NCI-H2029 (cell line): ENCODE measurements at regions not wholly inside any gene's neighbourhood (a gene's known extent, or its start where the extent isn't known, plus 50 kb on each side); places are given as distances from the start of the nearest gene placed in this dataset.

Source experiments
- DNase-seq: peaks from one replicate; lab custom pipeline; 2025; lab: John Stamatoyannopoulos, UW

DNA sequence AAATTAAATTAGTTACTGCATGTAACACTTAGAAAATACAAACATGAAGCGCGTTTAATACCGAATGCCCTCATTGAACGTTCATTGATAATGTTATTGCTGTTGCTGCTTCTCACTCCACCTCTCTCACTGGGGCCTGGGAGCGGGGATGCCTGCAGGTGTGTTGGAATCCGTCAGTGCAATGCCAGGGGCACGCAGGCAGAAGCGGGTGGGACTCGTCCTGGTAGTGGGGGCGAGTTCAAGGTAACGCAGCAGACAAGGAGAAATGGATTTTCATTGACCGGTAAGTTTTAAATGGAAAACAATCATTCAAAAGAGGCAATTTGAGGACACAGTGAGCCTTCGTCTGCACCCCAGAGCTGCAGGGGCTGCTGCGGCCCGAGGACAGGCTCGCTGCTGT lies 71.2 kb upstream of the AFDN start:
- DNase-seq, result no peak

DNA sequence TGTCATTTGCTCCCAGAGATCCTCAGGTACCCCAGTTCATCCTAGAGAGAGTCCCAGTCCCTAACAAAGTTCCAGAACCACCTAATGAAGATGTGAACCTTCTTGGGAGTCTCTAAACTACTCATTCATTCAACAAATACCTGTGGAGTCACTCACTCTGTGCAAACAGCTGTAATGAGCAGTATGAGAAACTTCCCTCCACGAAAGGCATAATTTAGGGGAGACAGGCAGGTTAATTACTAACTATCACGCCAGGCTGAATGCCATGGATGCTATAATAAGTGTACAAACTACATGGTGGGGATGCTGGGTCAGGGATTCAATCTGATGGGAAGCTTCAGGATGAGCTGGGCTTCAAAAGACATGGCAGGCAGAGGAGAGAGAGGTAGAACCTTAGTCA lies 70.1 kb upstream of the AFDN start:
- DNase-seq, result no peak

DNA sequence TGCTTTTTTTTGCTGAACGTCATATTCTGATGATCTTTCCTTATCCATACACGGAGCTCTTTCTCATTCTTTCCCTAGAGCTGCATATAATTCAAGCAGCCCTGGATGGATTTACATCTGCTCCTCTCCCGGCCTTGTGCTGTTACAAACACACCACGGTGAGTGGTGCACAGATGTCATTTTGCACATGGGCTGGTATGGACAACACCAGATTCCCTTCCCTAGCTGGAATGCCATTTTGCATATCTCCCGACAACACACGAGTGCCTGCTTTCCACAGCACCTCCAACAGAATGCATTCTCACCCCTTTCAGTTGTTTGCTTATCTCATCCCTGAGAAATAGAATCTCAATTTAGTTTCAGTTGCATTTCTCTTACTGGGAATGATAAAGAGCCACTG lies 69.5 kb upstream of the AFDN start:
- no peak for DNase-seq

DNA sequence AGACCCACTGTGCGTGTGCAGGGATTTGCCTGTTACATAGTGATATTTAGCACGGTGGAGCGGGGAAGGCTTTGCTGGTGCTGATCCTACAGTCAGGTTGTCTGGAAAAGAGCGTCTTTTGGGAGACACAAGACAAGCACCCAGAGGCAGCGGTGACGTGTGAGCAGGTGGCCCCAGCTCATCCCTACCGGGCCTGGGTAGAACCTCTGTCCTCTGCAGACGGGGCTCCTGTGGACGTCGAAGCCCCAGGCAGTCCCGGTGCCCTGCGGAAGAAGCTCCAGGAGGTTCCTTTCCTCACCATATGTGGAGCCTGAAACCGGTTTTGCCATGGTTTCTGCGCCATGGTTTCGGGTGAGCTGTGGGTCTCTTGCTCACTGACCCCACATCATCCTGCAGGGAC lies 68.9 kb upstream of the AFDN start:
- DNase-seq, result no peak

DNA sequence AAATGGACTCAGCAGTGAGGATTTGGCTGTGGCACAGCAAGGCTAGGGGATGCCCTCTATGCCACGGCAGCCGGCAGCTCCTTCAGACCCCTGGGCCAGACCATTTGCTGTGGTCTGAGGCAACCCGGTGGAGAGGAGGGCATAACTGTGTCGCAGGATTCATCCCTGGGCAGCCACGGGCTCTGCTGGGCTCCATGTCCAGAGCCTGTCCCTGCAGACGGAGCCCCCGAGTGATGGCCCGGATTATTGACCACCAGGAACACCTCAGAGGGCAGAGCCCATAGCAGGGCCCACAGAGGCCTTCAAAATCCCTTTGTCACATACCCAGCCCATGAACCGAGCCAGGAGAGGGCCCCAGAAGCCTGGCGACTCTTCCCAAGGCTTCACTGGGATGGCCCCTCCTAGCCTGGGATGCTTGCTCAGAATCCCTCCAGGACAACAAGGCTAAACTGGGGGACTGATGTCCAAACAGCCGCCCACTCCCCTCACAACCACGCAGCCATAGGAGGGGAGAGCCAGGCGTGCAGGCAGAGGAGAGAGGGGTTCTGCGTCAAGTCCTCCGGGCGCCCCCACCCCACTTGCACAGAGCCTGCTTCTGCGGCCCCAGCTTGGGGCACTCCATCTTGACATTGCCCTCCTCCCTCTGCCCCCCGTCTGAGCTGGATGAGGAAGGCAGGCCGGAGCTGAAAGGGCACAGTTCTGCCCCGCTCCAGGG lies 68.2 kb upstream of the AFDN start:
- DNase-seq, result no peak

DNA sequence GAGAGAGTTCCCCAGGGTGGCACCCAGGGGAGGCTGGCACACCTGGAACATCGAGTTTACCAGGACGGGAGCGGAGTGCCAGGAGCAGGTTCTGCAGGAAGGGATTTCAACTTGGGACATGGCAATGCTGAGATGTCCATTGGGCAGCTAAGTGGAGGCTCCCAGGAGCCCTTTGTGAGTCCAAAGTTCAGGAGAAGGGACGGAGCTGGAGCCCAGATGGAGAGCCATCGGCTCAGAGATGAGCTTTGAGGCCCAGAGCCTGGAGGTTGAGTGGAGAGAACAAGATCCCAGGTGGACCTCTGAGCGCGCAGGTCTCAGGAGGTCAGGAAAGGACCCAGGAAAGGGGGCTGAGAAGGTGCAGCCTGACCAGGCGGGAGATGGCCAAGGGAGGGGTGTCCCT lies 67.5 kb upstream of the AFDN start:
- no peak for DNase-seq

DNA sequence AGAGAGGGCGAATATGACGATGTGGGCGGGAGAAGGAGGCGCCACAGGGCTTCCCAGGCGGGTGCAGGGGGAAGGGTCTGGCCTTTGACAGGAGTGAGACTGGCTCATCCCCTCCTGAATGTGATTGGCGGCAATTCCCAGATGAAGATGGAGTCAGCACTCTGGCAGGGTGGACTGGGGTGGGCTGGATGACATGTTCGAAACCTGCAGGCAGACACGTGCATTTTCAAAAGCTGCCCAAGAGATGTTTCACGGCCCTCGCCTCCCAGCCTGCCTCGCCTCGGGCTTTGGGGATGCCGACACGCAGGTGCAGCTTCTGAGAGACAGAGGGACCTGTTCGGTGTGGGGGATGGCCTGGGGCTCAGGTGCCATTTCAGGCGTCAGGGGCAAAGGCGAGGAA lies 66.8 kb upstream of the AFDN start:
- DNase-seq, result no peak

DNA sequence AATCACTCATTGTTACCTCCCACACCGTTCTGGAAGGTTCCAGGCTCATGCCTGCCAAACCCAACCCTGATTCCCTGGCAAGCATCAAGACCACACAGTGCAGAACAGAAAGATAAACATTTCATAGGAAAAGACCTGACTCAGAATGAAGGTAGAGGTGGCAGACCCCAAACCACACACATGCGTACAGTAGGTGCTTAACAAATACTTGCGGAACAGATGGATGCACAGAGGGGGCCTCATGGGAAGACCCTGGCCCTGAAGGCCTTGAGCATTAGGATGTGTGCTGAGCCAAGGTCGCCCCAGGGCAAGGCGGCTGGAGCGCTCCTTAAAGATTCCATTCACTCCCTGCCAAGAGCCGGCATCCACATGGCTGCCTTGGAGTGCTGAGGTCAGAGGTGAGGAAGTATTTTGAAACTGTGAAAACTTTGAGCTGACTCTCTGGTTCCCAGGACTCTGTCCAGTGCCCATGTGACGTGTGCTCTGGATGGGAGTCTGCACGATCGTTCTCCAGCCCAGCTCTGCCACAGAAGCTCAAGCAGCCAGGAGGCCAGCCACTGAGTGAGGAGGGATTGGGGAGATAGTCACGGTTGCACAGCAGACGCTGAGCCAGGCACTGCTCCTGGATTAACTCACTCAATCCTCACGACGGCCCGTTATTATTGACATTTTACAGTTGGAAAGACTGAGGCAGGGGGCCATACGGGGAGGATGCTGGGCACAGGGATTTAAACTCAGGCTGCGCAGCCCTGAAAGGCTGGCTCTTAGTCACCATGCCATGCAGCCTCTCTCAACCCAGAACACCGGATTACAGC lies 65.5 kb upstream of the AFDN start:
- no peak for DNase-seq

DNA sequence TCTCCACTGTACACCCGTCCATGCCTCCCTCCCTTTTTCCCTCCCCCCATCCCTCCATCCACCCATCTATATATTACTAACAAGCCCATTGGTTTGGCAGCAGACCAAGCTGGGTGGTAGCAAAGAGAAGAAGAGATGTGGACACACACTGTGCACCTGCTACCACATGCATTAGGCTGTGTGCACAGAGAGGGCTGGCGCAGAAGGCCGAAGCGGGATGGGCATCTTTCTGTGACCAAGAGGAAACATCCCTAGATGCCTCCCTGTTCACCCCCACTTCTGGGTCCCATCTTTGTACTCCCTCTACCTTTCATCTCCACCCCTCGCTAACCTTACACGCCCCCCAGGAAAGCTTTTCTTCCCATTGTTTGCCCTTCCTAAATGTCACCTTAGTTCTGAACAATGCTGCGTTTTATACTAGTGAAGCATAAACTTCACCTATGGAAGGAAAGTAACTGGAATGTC lies 64.9 kb upstream of the AFDN start:
- DNase-seq, result peak; percentile 7

DNA sequence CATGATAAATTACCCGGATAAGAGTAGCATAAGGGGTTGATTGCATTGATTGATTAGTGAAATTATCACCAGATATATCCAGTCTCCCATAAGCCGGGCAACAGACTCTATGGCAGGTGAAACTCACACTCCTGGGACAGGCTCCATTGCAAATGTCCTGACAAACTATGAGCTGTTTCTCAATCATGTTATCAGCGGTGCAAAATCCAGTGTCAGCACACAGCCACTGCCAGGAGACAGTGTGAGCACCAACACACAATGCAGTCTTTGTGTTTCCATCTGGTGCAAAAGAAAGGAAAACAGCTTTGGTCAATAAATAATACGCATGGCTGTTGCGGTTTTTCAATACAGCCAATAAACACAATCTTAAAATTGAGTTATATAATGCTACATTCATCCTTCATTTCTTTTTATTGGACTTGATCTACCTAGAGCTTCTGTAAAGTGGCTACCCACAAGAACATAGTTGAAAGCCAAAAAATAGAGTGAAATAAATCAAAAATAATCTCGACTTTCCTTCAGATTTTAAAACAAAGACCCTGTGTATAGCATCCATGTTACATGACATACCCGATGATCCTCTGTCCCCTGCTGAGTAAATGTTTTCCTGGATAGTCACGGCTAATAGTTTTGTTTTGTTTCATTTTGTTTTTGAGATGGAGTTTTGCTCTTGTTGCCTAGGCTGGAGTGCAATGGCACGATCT lies 64.3 kb upstream of the AFDN start:
- no peak for DNase-seq

DNA sequence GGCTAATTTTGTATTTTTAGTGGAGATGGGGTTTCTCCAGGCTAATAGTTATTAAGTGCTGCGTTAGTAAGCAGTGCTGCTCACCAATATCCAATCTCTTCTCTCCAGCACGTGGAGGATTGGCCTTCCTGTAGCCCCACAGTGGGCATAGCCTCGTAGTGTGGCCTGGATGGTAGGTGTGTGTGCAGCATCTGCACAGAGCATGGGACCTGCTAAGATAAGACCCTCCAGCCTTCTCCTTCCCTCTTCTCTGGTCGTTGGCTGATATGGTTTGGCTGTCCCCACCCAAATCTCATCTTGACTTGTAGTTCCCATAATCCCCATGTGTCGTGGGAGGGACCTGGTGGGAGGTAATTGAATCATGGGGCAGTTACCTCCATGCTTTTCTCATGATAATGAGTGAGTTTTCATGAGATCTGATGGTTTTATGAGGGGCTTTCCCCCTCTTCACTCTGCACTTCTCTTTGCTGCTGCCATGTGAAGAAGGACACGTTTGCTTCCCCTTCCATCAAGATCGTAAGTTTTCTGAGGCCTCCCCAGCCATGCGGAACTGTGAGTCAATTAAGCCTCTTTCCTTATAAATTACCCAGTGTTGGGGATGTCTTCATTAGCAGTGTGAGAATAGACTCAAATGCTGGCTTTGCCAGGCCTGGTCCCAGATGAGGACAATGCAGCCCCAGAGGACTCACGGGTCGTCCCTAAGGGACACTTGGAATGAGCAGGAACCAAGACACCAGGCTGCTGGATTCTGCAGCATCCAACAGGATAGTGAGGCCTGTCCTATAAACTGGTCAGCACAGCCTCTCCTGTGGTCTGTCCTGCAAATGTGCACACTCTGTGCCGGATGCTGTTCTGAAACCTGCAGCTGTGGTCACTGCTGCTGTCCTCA lies 63.4 kb upstream of the AFDN start:
- DNase-seq, result no peak

DNA sequence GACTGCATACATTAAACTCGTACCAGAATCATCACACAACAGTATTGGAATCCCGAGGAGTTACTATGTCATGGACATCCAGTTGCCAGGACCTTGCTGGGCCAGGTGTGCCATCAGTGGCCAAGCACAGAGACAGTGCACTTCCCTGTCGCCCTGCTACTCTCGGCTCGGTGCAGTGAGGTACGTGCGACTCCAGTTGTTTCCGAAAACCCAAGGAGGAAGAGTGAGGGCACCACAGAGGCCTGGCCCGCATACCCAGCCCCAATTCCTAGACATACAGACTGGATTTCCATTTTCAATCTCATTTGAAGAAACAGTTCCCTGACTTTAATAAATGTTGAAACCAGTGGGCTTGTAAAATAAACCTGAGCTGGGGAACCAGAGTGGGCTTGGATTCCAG lies 62.5 kb upstream of the AFDN start:
- DNase-seq, result no peak

DNA sequence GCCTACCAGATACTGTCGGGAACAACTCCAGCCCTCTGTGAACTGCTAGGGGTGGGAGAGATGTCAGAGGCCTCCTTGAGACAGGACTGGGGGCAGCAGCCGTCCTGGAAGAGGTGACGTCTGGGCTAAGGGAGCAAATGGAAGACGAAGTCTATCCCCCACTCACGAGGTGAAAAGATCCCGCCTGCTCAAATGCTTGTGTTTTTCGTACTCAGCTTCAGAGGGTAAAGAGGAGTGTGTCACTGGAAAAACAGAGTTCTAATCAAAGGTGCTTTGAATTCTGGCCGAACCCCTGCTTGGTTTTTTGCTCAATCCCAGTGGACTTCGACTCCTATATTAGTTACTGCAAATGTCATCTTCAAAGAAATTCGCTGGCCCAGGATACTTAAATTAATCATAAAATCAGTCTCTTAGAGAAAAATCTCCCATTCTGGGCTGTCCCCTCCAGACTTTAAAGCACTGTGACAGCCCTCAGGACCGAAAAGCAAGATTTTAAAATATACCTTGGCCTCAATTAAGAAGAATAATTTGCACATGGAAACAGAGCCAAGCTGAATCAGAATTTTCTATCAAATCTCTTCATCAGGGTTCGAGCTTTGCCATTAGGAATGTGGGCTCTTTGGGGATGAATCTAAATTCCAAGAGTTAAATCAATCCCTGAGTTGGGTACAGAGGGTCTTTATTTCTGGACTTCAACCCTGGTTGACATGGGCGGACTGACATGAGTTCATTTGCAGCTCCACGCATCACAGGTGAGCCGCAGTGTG lies 61.8 kb upstream of the AFDN start:
- no peak for DNase-seq

DNA sequence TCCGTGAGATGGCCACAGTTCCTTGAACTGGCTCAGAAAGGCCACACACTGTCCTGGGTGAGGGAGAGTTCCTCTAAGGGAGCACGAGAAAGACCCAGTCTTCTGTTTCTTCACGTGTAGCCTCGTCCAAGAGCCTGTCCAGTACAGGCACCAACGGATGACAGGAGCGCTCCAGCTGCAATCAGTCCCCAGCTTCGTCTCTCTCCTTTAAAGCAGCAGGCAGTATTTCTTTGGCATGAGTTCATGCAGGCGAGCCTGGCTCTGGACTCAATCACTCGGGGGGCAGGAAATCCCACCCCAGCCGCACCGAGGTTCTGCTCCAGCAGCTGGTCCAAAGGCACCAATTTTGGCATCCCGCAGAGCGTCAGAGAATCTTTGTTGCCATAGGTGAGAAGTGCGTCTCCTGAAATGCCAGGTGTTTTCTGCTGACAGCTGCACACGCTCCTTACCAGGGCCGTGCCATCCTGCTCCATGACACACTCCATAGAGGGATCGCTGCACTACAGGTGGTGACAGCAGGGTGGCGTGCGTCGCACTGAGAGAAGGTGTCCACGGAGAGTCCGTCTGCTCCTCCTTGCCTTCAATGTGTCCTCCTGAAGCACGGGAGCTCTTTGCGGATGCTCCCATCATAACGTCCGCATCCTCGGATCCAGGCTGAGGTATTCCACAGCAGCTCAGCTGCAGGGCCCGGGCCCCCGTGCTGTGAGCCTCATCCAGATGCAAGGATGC lies 59.6 kb upstream of the AFDN start:
- DNase-seq, result peak; percentile 1

DNA sequence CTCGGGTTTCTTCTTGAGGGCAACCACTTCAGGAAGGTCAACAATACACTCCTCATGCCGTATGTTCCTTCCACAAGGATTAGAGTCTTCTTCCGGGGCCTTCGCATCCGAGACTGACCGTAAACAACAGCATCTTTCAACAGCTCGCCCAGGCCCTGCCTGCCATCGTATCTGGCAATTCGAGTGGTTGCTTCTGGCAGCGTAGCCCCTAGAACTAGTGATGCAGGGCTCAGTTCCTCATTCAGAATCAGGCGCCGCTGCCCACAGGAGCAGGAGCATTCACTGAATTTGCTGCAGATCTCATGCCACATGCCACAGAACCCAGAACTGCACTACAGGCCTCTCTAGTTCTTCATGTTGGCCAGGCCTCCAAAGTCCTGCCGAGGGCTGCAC lies 59.0 kb upstream of the AFDN start:
- DNase-seq, result no peak

DNA sequence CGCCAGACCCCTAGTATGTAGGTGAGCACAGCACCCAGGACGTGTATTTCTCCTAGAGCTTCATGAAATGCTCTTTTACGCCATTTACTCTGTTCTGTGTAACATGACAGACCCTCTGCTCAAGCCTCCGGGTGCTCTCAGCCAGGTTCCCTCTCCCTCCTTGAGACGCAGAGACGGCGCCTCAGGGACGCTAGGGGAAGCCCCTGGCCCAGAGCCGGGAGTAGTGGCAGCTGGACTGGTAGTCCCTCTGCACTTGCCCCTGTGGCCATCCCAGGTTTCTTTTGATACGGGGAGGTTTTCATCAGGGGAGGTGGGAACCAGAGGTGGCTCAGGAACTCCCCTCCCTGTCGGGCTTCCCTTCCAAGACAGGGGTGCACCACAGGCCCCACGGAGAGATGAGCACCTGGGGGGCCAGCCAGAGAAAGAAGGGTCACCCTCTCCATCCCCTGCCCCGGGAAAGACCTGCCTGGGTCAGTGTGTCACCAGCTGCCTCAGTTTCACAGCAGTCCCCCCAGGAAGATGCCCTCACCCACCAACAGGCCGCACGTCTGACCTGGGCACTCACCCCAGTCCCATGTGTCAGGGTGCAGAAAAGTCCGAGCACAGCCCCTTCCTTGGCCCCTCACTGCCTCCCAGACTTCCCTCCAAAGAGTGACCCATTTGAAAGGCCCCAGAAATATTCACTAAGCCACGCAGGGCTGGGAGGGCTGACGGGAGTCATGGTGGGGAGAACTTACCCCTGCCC lies 58.1 kb upstream of the AFDN start:
- DNase-seq, result no peak

DNA sequence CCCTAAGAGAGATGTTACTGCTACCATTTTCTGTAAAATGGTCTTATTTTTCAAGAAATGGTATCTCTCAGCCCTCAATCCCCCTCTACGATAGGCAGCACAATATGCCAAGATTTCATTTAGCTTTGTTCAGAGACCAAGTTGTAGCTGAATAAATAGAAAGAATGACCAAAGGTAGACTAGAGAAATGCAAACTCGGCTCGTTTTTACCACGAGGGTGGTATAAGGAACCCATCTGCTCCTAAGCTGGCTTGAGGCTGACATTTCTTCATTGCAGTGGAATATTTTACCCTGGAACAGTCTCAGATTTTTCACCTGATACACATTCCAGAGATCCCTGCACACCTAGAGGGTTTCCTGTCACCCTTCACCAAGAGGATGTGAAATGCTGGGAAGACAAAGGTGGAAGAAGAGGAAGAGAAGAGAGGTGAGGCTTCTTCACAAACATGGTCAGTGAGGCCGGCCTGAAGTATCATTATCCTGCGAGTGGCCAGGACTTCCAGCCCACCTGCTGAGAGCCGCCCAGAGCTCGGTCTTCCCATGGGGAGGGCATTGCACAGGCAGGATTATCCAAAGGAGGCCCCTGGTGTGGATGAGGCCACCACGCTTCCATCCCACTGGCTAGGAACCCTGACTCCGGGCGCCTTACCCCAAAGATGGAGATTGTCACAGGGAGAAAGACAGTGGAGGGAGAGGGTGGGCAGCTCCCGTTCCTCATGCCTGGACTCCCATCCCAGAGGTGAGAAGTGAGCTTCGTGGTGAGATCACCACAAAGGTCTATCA lies 57.1 kb upstream of the AFDN start:
- no peak for DNase-seq

DNA sequence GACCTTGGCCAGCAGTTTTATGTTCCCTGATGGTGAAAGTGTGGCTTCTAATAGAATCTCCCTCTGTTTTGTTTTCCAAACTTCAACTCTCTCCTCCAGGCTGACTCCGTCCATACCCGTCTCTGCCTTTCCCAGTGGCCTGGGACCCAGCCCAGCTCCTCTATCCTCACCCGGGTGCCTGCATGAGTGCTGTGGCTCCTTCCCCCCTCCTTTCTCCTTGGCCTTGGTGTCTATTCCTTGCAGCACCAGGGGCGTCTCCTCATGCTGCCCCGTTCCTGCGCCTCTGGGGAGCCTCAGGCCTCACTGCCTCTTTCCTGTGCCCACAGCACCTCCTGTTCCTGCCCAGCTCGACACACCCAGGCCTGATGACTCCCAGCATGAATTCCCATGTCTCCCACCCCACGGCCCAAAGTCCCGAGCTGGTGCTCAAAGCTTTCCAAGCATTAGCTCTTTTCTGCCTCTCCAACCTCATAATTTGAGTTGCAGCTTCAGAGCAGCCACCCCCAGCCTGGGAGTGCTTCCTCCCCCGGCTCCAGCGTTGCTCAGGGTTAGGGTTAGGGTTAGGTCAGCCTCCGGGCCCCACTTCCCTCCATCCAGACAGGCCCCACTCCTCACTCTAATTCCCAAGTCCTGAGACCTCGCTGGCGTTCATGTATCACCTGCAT lies 56.3 kb upstream of the AFDN start:
- DNase-seq, result no peak
